ENCODE measurements at regions not wholly inside any gene's neighbourhood (a gene's known extent, or its start where the extent isn't known, plus 50 kb on each side); places are given as distances from the start of the nearest gene placed in this dataset.
A peak's percentile ranks its signal among the peaks of the same experiment; 100 is the strongest.

DNA sequence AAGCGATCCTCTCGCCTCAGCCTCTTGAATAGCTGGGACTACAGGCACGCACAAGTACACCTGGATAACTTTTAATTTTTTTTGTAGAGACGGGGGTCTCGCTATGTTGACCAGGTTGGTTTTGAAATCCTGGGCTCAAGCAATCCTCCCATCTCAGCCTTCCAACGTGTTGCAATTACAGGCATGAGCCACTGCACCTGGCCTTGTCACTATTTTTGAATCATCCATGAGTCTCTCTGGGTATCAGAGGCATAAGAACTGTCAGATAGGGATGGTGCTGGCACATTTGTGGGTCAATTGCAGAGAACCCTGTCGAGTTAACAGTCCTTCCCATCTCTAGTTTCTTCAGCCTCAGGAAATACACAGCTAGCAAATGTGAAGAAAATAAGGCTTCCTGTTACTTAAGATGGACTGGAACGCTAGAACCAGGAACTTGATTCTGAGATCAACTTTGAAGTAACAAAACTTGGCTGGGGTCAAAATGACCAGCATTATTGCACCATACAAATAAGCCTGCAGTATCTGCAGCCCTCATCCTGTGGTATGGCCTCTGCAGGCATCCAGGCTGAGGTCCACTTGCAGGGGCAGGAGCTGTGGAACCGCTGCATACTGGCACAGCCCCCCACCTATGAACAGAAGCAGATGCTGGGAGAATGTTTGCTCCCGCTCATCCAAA is 124.3 kb upstream of the GADD45A start:
- intact Hi-C loops (cut with micrococcal nuclease), result loop anchor here (1.0 kb wide), 2 partner anchors 124 to 200 kb away; no protein-coding TSS in a partner anchor
- Mint-ChIP-seq H3K9me3 (no peaks in the 10 kb centered on the region), H3K27ac (no peak overlapping the region), H3K4me3 (no peak overlapping the region), H3K27me3 (peaks cover 13% of the 10 kb centered on the region), H3K4me1 (peaks cover 6% of the 10 kb centered on the region), H3K36me3 (ENCODE audit: low read depth) (no peaks in the 10 kb centered on the region)
- no peak for DNase-seq

DNA sequence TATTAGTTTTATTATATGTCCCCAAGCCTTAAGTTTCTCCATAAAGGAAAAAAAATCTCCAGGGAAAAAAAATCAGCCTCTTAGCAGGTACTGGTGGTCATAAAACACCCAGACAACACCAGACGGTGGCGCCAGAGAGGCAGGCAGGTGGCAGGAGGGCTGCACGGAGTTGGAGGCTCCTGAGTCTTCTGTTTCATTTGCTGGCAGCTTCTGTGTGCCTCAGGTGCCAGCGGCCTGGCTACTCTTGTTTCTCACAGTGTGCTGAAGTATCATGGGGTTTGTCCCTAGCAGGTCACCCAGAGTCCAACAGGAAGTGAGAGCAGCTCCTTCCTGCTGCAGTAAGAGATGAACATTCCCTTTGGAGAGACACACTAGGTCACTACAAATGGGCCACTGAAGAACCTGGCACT is 123.3 kb upstream of the GADD45A start:
- Mint-ChIP-seq H3K27me3 (peaks cover 8% of the 10 kb centered on the region), H3K27ac (no peak overlapping the region), H3K9me3 (no peaks in the 10 kb centered on the region), H3K4me1 (peaks cover 6% of the 10 kb centered on the region), H3K4me3 (no peak overlapping the region), H3K36me3 (ENCODE audit: low read depth) (no peaks in the 10 kb centered on the region)
- intact Hi-C loops (cut with micrococcal nuclease), result loop anchor here (1.0 kb wide), 2 partner anchors 123 to 199 kb away; no protein-coding TSS in a partner anchor
- peak; percentile 94 for DNase-seq

DNA sequence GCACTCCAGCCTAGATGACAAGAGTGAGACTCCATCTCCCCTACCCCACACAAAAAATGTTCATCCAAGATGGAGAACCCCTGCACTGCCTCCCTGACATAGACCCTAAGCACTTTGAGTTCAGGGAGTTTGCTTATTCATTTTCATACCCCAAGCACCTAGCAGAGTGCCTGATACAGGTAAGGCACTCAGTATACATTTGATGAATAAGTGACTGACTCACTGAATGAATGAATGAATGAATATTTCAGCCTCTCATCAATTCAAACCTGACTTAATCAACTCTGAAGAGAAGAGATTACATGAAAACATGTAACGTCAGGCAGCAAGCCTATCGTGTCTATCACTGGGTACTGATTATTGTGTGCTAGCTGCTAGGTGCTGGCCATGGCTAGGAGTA is 121.3 kb upstream of the GADD45A start:
- no peak overlapping the region for H3K27ac Mint-ChIP-seq
- intact Hi-C loops (cut with micrococcal nuclease), result no loop called here
- H3K9me3 Mint-ChIP-seq, result no peaks in the 10 kb centered on the region
- H3K36me3 Mint-ChIP-seq (ENCODE audit: low read depth), result no peaks in the 10 kb centered on the region
- peaks cover 6% of the 10 kb centered on the region for H3K4me1 Mint-ChIP-seq
- DNase-seq, result no peak
- peaks cover 6% of the 10 kb centered on the region for H3K27me3 Mint-ChIP-seq
- H3K4me3 Mint-ChIP-seq, result no peak overlapping the region

DNA sequence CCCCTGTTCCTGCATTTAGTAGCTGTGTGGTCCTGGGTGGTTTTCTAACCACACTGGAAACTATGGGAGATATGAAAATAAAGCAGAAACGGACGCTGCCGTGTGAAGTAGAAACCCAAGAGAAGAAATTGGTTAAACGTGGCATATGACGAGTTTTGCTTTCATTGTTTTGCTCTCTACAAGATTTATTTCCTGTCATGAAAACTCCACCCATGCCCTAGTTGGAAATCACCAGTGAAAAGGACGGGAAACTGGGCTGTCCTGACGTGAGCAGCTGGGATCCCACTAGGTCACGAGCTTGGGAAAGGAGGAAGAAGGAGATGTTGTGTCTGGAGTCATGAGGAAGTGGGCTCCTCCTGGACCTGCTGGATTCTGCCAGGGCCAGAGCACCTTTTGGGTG is 120.8 kb upstream of the GADD45A start:
- DNase-seq, result no peak
- H3K4me1 Mint-ChIP-seq, result peaks cover 6% of the 10 kb centered on the region
- H3K9me3 Mint-ChIP-seq, result no peaks in the 10 kb centered on the region
- H3K27me3 Mint-ChIP-seq, result peaks cover 6% of the 10 kb centered on the region
- H3K27ac Mint-ChIP-seq, result no peak overlapping the region
- intact Hi-C loops (cut with micrococcal nuclease), result no loop called here
- no peak overlapping the region for H3K4me3 Mint-ChIP-seq
- H3K36me3 Mint-ChIP-seq (ENCODE audit: low read depth), result no peaks in the 10 kb centered on the region

DNA sequence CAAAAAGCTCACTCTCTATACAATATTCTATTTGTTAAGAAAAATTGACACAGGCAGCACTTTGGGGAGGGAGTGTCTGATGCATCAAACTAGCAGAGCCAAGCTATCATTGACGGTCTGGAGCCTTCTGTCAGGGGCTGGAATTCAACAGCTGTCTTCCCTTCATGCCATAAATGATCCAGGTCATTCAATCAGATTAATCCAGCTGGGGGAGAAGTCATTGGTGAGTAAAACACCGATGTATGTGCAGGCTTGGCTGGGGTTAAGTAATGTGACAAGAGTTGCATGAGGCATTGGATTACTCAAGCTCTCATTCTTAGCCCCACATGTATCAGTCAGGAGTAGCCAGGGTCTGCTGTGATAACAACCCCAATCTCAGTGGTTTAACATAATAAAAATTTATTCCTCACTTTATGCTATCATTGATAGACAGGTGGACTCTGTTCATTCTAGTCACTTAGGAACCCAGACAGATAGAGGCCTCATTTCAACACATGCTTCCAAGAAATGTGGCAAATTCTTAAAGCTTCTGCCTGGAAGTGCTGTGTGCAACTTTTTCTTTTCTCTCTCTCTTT is 118.1 kb upstream of the GADD45A start:
- Mint-ChIP-seq H3K36me3 (ENCODE audit: low read depth) (no peaks in the 10 kb centered on the region), H3K27me3 (peaks cover 6% of the 10 kb centered on the region), H3K4me3 (no peak overlapping the region), H3K27ac (no peak overlapping the region), H3K9me3 (no peaks in the 10 kb centered on the region), H3K4me1 (peaks cover 2% of the 10 kb centered on the region)
- intact Hi-C loops (cut with micrococcal nuclease), result no loop called here
- no peak for DNase-seq

DNA sequence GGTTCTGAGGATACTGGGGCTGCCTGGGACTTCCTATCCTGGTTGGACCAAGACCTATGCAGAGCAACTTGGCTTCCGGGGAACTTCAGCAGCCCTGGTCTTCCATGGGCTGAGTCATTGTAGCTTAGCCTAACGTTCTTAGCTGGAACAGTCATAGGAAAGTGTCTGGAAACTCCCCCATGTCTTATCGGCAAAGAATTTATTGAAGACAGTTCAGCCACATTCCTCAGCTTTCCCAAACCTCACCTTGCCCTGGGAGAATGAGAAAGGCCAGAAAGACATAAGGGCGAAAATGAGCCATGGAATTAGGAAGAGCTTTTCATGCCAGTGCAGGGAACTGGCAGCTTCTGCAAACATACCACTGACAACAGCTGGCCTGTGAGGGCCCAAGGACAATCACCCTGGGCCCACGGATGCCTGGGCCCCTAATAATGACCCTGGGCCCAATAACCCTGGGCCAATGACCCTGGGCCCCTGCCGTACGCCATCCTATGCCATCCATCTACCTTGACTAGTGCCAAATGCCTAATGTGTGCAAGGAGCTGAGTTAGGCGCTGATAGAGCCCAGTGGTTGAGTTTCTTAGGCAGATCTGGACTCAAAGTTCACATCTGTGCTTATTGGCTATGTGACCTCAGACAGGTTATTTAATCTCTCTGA is 114.4 kb upstream of the GADD45A start:
- DNase-seq, result no peak
- no peaks in the 10 kb centered on the region for H3K36me3 Mint-ChIP-seq (ENCODE audit: low read depth)
- no peak overlapping the region for H3K27ac Mint-ChIP-seq
- no peak overlapping the region for H3K4me3 Mint-ChIP-seq
- H3K9me3 Mint-ChIP-seq, result no peaks in the 10 kb centered on the region
- H3K4me1 Mint-ChIP-seq, result no peaks in the 10 kb centered on the region
- peaks cover 4% of the 10 kb centered on the region for H3K27me3 Mint-ChIP-seq
- intact Hi-C loops (cut with micrococcal nuclease), result no loop called here

DNA sequence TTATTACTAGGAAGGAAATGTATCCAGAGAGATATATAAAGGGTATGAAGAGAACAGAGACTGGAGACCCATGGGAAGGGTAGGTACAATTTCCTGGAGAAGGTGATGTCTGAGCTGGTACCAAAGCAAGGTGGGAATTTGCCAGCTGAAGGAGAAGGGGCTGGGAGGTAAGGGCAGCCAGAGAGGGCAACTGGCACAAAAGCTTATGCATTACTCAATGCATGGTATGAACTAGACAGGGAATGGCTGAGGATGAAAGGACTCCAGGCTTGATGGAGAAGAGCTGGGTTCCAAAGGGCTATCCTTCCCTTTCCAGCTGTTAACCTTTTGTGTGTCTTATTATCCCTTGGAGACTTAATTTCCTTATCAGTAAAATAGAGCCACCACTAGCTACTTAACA is 113.6 kb upstream of the GADD45A start:
- H3K4me3 Mint-ChIP-seq, result no peak overlapping the region
- peaks cover 3% of the 10 kb centered on the region for H3K27me3 Mint-ChIP-seq

DNA sequence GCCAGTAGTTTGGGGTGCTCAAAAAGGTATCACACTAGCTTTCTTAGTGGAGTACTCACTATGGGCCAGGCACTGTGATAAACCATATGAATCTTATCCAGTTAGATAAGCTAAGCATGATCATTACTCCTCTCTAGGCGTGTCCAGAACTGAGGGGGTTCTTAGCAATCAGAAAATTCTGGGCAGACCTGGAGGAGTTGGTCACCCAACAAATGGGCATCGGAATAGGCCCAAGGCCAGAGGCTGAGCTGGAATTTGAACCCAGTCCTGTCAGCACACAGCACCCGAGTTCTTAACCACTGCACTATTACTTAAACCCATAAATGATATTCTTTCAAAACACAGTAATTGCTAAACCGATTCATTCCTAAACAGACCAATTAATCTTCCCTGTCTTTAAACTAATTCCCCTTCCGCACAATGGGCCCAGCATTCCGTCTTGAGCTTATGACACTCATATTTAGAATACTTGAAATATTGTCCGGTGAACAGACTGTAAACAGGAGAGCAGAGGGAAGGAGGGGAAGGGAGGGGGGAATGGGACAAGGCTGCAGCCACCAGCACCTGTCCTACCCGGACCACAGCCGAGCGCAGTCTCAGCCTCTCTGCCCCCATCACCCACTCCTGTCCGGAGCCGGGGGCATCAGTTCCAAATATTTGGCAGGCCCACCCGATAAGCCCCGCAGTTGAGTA is 113.0 kb upstream of the GADD45A start:
- Mint-ChIP-seq H3K27me3 (peaks cover 3% of the 10 kb centered on the region), H3K4me1 (no peaks in the 10 kb centered on the region), H3K36me3 (ENCODE audit: low read depth) (no peaks in the 10 kb centered on the region), H3K4me3 (no peak overlapping the region), H3K27ac (no peak overlapping the region), H3K9me3 (no peaks in the 10 kb centered on the region)
- no peak for DNase-seq
- intact Hi-C loops (cut with micrococcal nuclease), result no loop called here

More for the DNA sequence above, 113.6 kb upstream of the GADD45A start:
- intact Hi-C loops (cut with micrococcal nuclease), result no loop called here
- Mint-ChIP-seq H3K9me3 (no peaks in the 10 kb centered on the region), H3K4me1 (no peaks in the 10 kb centered on the region), H3K36me3 (ENCODE audit: low read depth) (no peaks in the 10 kb centered on the region), H3K27ac (no peak overlapping the region)
- no peak for DNase-seq

DNA sequence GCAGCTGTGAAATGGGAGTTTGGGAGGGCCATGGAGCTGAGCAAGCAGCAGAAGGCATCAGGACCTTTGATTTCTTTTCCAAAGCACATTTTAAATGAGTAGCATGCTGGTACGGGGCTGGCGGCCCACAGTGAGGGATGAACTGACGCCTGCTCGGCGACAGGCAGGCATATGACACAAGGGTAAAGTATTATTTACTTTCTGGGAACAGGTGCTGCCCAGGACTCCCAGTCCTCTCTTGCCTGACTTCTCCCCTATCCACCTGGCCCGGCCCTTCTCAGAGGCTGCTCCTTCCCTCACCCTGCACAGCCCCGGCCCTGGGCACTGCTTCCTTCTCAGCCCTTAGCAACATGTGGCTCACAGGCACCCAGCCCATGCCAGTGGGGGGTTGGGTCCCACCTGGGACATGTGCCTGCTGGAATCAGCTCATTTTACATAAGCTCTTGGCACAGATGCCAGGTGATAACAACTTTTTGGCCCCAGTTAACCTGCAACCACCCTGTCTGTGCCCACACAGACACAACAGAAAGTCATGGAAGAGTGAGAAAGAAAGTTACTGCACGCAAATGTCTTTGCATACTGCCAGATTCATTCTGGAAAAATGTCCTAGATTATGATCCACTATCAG is 112.3 kb upstream of the GADD45A start:
- H3K4me1 Mint-ChIP-seq, result no peaks in the 10 kb centered on the region
- H3K27me3 Mint-ChIP-seq, result peaks cover 3% of the 10 kb centered on the region
- H3K27ac Mint-ChIP-seq, result no peak overlapping the region
- H3K36me3 Mint-ChIP-seq (ENCODE audit: low read depth), result no peaks in the 10 kb centered on the region
- intact Hi-C loops (cut with micrococcal nuclease), result no loop called here
- H3K9me3 Mint-ChIP-seq, result no peaks in the 10 kb centered on the region
- no peak for DNase-seq
- no peak overlapping the region for H3K4me3 Mint-ChIP-seq

DNA sequence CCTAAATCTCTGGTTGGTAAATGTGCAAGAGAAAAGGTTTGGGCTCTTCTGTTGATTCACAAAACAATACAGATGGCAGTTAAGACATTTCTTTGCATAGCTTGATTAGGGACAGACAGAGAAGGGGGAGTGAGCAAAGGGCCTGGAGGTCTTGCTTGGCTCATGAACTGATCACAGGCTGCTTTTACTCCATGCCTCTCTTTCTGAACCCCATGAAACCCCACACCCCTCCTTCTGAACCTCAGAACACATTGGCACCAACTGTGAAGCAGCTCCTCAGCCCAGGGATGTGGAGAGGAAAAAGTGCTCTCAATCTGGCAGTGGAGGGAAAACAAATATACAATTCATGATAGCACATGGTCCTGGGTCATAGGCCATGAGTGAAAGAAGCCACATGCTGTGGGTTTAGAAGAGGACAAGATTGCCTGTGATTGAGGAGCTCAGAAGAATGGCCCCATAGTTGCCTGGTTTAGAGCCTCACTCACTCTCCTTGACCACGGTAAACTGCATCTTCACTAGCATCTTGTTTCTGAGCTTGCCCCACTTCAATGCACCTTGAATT is 111.6 kb upstream of the GADD45A start:
- H3K4me3 Mint-ChIP-seq, result no peak overlapping the region
- no peaks in the 10 kb centered on the region for H3K36me3 Mint-ChIP-seq (ENCODE audit: low read depth)
- intact Hi-C loops (cut with micrococcal nuclease), result no loop called here
- no peak overlapping the region for H3K27ac Mint-ChIP-seq
- H3K9me3 Mint-ChIP-seq, result no peaks in the 10 kb centered on the region
- H3K27me3 Mint-ChIP-seq, result peaks cover 2% of the 10 kb centered on the region
- DNase-seq, result no peak
- no peaks in the 10 kb centered on the region for H3K4me1 Mint-ChIP-seq

DNA sequence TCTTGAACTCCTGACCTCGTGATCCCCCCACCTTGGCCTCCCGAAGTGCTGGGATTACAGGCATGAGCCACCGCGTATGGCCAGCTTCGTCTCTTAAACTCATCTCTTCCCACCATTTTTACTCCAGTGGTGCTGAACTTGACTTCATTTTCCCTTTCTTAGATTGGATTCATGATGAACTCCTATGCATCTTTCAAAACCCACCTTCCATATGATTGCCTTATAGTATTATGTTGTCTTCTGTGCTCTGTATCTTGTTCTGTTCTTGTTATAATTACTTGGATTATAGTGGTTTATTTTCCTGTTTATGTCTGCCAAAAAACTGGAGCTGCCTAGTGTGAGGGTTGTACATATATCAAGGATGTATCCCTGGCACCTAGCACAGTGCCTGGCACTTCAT is 110.8 kb upstream of the GADD45A start:
- DNase-seq, result no peak
- H3K9me3 Mint-ChIP-seq, result no peaks in the 10 kb centered on the region
- H3K36me3 Mint-ChIP-seq (ENCODE audit: low read depth), result no peaks in the 10 kb centered on the region
- no peak overlapping the region for H3K27ac Mint-ChIP-seq
- H3K4me3 Mint-ChIP-seq, result no peak overlapping the region
- H3K4me1 Mint-ChIP-seq, result no peaks in the 10 kb centered on the region
- H3K27me3 Mint-ChIP-seq, result no peaks in the 10 kb centered on the region
- intact Hi-C loops (cut with micrococcal nuclease), result no loop called here

DNA sequence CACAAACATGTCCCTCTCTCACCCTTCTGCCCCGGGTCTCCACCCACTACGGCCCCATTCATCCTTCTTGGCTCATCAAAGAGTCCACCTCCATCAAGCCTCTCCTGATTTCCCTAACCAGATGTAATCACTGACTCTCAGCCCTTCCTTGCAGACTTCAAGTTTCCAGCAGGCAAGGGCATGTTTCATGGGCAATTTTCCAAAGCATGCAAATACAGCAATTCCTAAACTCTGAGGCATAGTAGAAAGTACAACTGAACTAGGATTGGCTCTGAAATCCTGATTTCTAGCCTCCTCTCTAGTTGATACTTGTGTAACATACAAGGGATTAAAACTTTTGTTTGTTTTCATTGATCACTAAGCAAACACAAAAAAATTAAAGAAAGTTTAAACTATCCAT is 109.1 kb upstream of the GADD45A start:
- Mint-ChIP-seq H3K4me3 (no peak overlapping the region), H3K36me3 (ENCODE audit: low read depth) (no peaks in the 10 kb centered on the region), H3K27ac (no peak overlapping the region), H3K4me1 (no peaks in the 10 kb centered on the region), H3K27me3 (peaks cover 2% of the 10 kb centered on the region), H3K9me3 (no peaks in the 10 kb centered on the region)
- no peak for DNase-seq
- intact Hi-C loops (cut with micrococcal nuclease), result no loop called here

DNA sequence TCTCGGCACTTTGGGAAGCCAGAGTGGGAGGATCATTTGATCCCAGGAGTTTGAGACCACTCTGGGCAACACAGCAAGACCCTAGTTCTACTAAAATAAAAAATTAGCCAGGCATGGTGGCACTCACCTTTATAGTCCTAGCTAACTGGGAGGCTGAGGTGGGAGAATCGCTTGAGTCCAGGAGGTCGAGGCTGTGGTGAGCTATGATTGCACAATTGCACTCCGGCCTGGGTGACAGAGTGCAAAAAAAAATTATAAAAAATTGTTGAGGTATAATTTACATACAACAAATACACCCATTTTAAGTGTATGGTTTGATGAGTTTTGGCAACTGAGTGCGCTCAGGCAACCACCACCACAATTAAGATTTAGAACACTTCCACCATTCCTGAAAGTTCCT is 108.5 kb upstream of the GADD45A start:
- intact Hi-C loops (cut with micrococcal nuclease), result no loop called here
- H3K36me3 Mint-ChIP-seq (ENCODE audit: low read depth), result no peaks in the 10 kb centered on the region
- no peak for DNase-seq
- H3K27ac Mint-ChIP-seq, result no peak overlapping the region
- no peaks in the 10 kb centered on the region for H3K4me1 Mint-ChIP-seq
- no peak overlapping the region for H3K4me3 Mint-ChIP-seq
- H3K27me3 Mint-ChIP-seq, result peaks cover 2% of the 10 kb centered on the region
- H3K9me3 Mint-ChIP-seq, result no peaks in the 10 kb centered on the region

Measured in activated CD4-positive, alpha-beta T cell treated with anti-CD3 and anti-CD28 coated beads, Interleukin-2, amount 10 ng/mL, durations not matched to agents 24 days and 14 days (primary cell).